HFF-Myc (cell line): ENCODE measurements at regions not wholly inside any gene's neighbourhood (a gene's known extent, or its start where the extent isn't known, plus 50 kb on each side); places are given as distances from the start of the nearest gene placed in this dataset.

ENCODE experiments used
- DNase-seq: peaks from one replicate; pipeline ENCODE4 v3.0.0-alpha.2; 2011; ENCODE audit warnings: low read depth; ENCODE audit errors: extremely low read depth
- H3K4me3 ChIP-seq: replicated peaks from 2 replicates; pipeline ENCODE4 v1.5.1; 2011; ENCODE audit warnings: low read depth, mild to moderate bottlenecking, control low read depth, low read length
- TF ChIP-seq, protein P1 (sequence below): IDR thresholded peaks from 2 replicates; pipeline ENCODE4 v1.5.1; 2012; ENCODE audit warnings: mild to moderate bottlenecking, low read depth, low read length, control low read depth; ENCODE audit errors: missing control alignments

DNA sequence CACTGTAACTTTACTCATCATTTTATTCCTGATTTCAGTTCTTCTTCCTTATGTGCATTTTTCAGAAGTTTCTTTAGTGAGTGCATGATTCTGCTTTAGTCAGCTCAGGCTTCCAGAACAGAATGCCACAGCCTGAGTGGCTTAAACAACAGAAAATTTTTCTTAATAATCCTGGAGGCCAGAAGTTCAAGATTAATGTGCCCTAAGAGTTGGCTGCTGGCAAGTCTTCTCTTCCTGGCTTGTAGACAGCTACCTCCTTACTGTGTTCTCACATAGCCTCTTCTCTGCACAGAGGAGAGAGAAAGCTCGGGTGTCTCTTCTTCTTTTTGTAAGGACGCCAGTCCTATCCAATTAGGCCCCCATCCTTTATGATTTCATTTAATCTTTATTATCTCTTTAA lies 443.1 kb upstream of the RGS17 start:
- no peak overlapping the region for H3K4me3 ChIP-seq
- TF ChIP-seq, protein P1, sequence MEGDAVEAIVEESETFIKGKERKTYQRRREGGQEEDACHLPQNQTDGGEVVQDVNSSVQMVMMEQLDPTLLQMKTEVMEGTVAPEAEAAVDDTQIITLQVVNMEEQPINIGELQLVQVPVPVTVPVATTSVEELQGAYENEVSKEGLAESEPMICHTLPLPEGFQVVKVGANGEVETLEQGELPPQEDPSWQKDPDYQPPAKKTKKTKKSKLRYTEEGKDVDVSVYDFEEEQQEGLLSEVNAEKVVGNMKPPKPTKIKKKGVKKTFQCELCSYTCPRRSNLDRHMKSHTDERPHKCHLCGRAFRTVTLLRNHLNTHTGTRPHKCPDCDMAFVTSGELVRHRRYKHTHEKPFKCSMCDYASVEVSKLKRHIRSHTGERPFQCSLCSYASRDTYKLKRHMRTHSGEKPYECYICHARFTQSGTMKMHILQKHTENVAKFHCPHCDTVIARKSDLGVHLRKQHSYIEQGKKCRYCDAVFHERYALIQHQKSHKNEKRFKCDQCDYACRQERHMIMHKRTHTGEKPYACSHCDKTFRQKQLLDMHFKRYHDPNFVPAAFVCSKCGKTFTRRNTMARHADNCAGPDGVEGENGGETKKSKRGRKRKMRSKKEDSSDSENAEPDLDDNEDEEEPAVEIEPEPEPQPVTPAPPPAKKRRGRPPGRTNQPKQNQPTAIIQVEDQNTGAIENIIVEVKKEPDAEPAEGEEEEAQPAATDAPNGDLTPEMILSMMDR = no peak
- DNase-seq = no peak

DNA sequence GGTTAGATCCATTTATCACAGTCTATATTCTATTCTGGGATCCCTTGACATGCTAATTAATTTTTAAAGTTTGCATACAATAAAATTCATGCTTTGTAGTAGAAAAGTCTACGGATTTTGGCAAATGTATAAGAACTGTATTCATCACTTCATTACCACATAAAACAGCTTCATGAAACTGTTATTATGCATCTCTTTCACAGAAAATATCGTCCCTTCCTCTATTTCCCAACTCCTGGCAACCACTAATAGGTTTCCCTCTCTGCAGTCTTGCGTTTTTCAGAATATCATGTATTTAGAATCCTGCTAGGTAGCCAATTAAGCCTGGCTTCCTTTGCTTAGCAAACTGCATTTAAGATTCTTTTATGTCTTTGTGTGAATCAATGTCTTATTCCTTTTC lies 441.3 kb upstream of the RGS17 start:
- no peak for DNase-seq
- TF ChIP-seq, protein P1 = no peak
- no peak overlapping the region for H3K4me3 ChIP-seq

DNA sequence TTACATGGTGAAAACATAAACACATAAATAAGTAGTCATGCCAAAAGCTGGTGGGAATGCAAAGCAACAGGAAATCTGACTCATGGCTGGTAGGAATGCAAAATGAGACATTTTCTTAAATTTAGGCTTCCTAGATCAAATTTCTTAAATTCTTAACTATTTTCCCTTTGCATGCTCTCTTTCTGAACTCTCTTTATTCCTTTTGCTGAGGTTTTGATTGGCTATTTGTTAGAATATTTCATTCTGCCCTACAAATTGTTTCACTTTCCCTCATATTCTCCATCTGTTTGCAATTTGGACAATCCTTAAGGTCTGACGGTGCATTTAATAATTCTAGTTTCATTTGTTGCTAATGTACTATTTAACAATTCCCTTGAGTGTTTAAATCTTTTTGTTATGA lies 437.5 kb upstream of the RGS17 start:
- H3K4me3 ChIP-seq = no peak overlapping the region
- peak; percentile 48 for DNase-seq
- TF ChIP-seq, protein P1 = no peak

DNA sequence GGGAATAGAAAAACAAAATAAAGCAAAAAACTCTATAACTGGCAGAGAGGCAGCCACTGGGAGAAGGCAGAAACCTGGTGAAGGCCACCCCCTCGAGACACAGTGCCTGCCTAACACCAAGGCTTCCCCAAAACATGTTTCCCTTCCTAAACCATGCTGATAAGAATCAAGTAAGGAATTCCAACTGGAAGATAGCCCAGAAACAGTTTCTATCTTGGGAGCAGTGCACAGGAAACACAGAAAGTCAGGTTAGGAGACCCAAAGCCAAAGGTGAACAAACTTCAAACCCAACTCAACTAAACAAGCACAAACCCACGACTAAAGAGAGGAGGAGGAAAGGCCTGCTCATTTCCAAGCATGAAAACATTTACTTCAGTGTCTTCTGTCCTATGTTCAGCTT lies 433.7 kb upstream of the RGS17 start:
- no peak overlapping the region for H3K4me3 ChIP-seq
- TF ChIP-seq, protein P1 = no peak
- DNase-seq = peak; percentile 2

DNA sequence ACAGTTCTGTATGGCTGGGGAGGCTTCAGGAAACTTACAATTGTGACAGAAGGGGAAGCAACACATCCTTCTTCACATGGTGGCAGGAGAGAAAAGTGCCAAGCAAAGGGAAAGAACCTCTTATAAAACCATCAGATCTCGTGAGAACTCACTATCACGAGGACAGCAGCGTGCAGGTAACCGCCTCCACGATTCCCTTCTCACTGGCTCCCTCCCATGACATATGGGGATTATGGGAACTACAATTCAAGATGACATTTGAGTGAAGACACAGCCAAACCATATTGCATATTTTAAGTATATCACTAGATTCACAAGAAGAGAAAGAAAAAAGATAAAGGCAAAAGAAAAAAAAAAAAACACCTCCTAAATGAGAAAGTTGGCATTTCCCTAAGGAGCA lies 431.9 kb upstream of the RGS17 start:
- DNase-seq = no peak
- TF ChIP-seq, protein P1 = no peak
- H3K4me3 ChIP-seq = no peak overlapping the region

DNA sequence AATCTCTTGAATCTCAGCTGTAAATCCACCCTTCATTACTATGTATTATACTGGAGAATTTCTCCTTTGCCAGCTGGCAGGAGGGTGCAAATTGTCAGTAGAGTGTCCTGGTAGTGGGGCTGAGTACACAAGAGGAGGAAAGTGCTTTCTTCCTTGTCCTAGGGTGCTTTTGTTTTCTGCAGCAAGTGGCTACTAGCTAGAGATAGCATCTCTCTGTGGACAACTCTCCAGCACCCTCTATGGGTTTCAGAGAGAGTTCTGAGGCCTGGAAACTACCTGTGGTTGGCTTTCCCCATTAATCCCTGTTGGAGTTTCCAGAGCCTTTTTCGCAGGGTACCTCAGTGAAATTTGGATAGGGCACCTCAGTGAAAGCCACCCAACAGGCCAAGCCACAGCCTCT lies 422.5 kb upstream of the RGS17 start:
- no peak overlapping the region for H3K4me3 ChIP-seq
- TF ChIP-seq, protein P1 = peak; percentile 40
- DNase-seq = no peak

DNA sequence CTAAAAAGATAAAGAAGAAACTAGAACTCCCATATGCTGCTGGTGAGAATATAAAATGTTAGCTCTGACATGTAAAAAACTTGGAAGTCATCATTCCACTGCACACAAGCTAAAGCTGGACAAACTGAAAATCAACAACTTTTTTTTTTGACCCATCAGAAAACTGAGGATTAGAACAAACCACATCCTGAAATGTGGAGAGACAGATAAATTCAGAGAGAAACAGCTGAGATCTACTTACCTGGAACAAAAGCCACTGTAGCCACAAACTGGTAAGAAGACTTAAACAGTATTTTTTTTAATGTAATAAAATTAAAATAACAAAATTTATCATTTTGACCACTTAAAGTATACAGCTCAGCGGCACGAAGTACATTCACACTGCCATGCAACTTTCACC lies 408.5 kb upstream of the RGS17 start:
- TF ChIP-seq, protein P1 = no peak
- no peak overlapping the region for H3K4me3 ChIP-seq
- DNase-seq = no peak
